Progenitor cell of endocrine pancreas (in vitro differentiated cells): ENCODE measurements at regions not wholly inside any gene's neighbourhood (a gene's known extent, or its start where the extent isn't known, plus 50 kb on each side); places are given as distances from the start of the nearest gene placed in this dataset.
A peak's percentile ranks its signal among the peaks of the same experiment; 100 is the strongest.

Experiments used
- DNase-seq: peaks from one replicate; pipeline ENCODE4 v3.0.0; 2021; ENCODE audit warnings: low spot score; ENCODE audit not compliant: unreplicated experiment
- H3K27ac Mint-ChIP-seq: 2 replicates; pipeline ENCODE4 v1.8.0; 2021; ENCODE audit warnings: mild to moderate bottlenecking, moderate library complexity, mixed read lengths
- H3K27me3 Mint-ChIP-seq: 2 replicates; pipeline ENCODE4 v1.8.0; 2021; ENCODE audit warnings: mixed read lengths
- H3K36me3 Mint-ChIP-seq: 2 replicates; pipeline ENCODE4 v1.8.0; 2022; ENCODE audit warnings: mixed read lengths; ENCODE audit not compliant: insufficient read depth
- H3K4me1 Mint-ChIP-seq: 2 replicates; pipeline ENCODE4 v1.8.0; 2021; ENCODE audit warnings: low read depth, mixed read lengths
- H3K4me3 Mint-ChIP-seq: 2 replicates; pipeline ENCODE4 v1.8.0; 2021; ENCODE audit warnings: low read depth, mild to moderate bottlenecking, moderate library complexity, mixed read lengths
- H3K9me3 Mint-ChIP-seq: 2 replicates; pipeline ENCODE4 v1.8.0; 2021; ENCODE audit warnings: low read depth, mixed read lengths
- CTCF ChIP-seq: fragments of 200-600 bp; sonication (generic); IDR thresholded peaks from one replicate; pipeline ENCODE4 v1.5.0; 2021; ENCODE audit warnings: antibody characterized with exemption, mild to moderate bottlenecking; ENCODE audit not compliant: unreplicated experiment

DNA sequence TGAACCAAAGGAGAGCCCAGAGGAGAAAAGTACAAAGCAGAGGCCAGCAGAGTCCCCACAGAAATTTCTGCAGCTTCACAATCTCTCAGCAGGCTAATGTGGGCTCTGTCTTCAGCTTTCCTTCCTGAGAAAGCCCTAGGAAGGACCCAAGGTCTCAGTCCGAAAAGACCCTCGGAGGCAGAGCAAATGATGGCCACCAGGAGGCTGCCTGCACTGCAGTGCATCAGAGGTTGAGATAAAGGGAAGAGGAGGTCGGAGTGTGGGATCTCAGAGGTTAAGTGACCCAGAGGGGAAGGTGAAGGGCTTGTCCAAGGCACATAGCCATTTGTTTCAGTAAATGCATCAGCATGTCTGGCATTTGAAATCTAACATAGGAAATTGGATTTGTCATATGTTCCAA is 299.1 kb upstream of the SLC14A2 start:
- Mint-ChIP-seq H3K9me3 (no peaks in the 10 kb centered on the region), H3K27me3 (peaks cover 48% of the 10 kb centered on the region), H3K27ac (no peak overlapping the region), H3K36me3 (no peaks in the 10 kb centered on the region), H3K4me3 (no peak overlapping the region), H3K4me1 (peaks cover 3% of the 10 kb centered on the region)
- DNase-seq = no peak
- peak; percentile 36 for TF ChIP-seq CTCF

GRCh38 chr18:45317948-45318640 is 297.2 kb upstream of the SLC14A2 start:
- DNase-seq = no peak
- no peak overlapping the region for H3K4me3 Mint-ChIP-seq
- H3K27me3 Mint-ChIP-seq = peaks cover 54% of the 10 kb centered on the region
- TF ChIP-seq CTCF = no peak
- no peak overlapping the region for H3K27ac Mint-ChIP-seq
- H3K9me3 Mint-ChIP-seq = no peaks in the 10 kb centered on the region
- no peaks in the 10 kb centered on the region for H3K36me3 Mint-ChIP-seq
- H3K4me1 Mint-ChIP-seq = peaks cover 13% of the 10 kb centered on the region

DNA sequence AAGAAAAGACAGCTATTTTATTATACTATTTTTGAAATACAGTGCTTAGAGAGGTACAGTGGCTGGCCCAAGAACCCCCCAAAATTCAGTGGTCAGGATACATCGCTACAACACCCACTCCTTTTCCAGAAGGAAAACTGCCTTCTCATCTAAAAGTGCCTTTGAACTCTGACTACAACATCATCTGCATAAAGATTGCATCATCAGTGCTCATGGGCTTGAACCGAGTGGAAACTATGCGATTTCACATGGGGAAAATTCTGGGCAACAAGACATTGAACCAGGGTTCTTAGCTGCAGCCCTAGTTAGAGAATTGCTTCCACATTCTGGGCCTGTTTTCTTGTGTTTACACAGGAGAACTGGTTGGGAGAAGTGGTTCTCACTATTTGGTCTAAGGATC is 294.6 kb upstream of the SLC14A2 start:
- H3K4me1 Mint-ChIP-seq = peaks cover 21% of the 10 kb centered on the region
- no peaks in the 10 kb centered on the region for H3K36me3 Mint-ChIP-seq
- H3K9me3 Mint-ChIP-seq = no peaks in the 10 kb centered on the region
- no peak overlapping the region for H3K27ac Mint-ChIP-seq
- no peak for TF ChIP-seq CTCF
- H3K4me3 Mint-ChIP-seq = no peak overlapping the region
- H3K27me3 Mint-ChIP-seq = peaks cover 37% of the 10 kb centered on the region
- no peak for DNase-seq

GRCh38 chr18:45321520-45321919 is 293.8 kb upstream of the SLC14A2 start:
- Mint-ChIP-seq H3K9me3 (no peaks in the 10 kb centered on the region), H3K4me3 (no peak overlapping the region), H3K36me3 (no peaks in the 10 kb centered on the region), H3K27me3 (peaks cover 35% of the 10 kb centered on the region), H3K27ac (no peak overlapping the region), H3K4me1 (peaks cover 21% of the 10 kb centered on the region)
- TF ChIP-seq CTCF = no peak
- no peak for DNase-seq

DNA sequence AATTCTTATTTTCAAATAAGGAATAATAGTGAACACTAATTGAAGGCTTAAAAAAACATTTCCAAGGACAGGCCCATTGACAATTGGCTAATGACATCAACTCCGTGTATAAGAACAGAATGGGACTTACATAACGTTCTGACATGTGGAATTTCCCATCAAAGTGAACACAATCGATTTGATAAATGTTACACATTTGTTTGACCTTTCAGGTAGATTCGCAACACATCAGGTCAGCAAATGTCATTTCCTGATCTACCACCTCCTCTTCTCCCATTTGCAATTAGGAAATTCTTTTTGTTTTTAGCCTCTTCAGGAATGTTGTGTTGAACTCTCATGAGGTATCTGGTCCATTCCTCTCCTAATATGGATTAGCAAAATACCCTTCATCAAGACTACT is 292.9 kb upstream of the SLC14A2 start:
- Mint-ChIP-seq H3K27ac (no peak overlapping the region), H3K27me3 (peaks cover 28% of the 10 kb centered on the region), H3K4me3 (no peak overlapping the region), H3K9me3 (no peaks in the 10 kb centered on the region), H3K36me3 (no peaks in the 10 kb centered on the region), H3K4me1 (peaks cover 21% of the 10 kb centered on the region)
- no peak for TF ChIP-seq CTCF
- no peak for DNase-seq
